ENCODE measurements at regions not wholly inside any gene's neighbourhood (a gene's known extent, or its start where the extent isn't known, plus 50 kb on each side); places are given as distances from the start of the nearest gene placed in this dataset.

DNA sequence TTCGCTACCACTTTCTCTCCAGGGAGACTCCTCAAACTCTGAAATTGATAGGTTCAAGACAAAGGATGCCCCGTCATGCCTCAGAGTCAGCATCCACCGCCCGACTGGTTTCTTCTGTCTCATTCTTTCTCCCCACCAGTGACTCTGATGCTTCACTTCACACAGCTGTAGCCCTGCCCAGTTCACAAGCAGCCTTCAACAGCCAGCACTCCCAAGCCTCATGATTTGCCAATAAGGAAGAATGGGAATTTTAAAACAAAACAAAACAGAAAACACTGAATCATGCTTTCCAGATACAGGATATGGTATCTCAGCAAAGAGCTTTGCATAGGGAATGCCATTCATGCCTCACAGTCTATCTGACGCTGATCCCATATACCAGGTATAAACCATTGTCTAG, 371.2 kb upstream of the RORB start:
- no peak for ATAC-seq (ENCODE audit: poor library complexity)
- H3K36me3 Mint-ChIP-seq (ENCODE audit: low read depth), result no peaks in the 10 kb centered on the region
- no peaks in the 10 kb centered on the region for H3K4me1 ChIP-seq (ENCODE audit: insufficient read depth, low read length)

DNA sequence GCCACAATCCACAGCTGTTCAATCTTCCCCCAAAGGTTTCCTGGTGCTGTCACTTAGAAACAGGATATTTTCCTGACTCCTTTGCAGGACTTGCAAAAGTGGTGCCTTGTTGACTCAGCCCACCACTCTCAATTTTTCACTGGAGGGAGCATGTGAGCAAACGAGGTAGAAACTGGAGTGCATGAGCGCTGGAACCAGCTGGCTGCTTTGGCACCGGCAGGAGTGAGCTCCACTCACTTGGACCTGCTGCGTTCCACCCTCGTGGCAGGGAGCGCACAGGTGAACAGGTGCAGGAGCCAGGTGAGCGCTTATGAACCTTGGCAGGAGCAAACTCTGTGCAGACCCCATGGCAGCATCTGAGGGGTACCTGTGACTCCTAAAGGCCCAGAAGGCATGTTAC, 364.1 kb upstream of the RORB start:
- Histone ChIP-seq H3K4me3 (ENCODE audit: low read length) (no peak overlapping the region), H3K9me3 (ENCODE audit: control insufficient read depth in 1 of 2, insufficient read depth in 1 of 2, low read length in 2 of 2) (peaks cover 0 to 9% of the 10 kb centered on the region in 2 experiments), H3K27me3 (ENCODE audit: control insufficient read depth in 1 of 2, insufficient read depth in 2 of 2, low read length in 2 of 2) (no peaks in the 10 kb centered on the region), H3K4me1 (ENCODE audit: insufficient read depth, low read length) (no peaks in the 10 kb centered on the region), H3K27ac (ENCODE audit: low read depth in 1 of 2, low read length in 2 of 2) (no peak overlapping the region), H3K36me3 (ENCODE audit: insufficient read depth, low read length) (no peaks in the 10 kb centered on the region)
- TF ChIP-seq, protein P1, sequence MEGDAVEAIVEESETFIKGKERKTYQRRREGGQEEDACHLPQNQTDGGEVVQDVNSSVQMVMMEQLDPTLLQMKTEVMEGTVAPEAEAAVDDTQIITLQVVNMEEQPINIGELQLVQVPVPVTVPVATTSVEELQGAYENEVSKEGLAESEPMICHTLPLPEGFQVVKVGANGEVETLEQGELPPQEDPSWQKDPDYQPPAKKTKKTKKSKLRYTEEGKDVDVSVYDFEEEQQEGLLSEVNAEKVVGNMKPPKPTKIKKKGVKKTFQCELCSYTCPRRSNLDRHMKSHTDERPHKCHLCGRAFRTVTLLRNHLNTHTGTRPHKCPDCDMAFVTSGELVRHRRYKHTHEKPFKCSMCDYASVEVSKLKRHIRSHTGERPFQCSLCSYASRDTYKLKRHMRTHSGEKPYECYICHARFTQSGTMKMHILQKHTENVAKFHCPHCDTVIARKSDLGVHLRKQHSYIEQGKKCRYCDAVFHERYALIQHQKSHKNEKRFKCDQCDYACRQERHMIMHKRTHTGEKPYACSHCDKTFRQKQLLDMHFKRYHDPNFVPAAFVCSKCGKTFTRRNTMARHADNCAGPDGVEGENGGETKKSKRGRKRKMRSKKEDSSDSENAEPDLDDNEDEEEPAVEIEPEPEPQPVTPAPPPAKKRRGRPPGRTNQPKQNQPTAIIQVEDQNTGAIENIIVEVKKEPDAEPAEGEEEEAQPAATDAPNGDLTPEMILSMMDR (IDR thresholded peaks at IDR 0.05), result no peak
- ATAC-seq (ENCODE audit: poor library complexity), result no peak
- intact Hi-C loops (cut with DNase I, micrococcal nuclease), result no loop called here
- Mint-ChIP-seq H3K36me3 (ENCODE audit: low read depth) (no peaks in the 10 kb centered on the region), H3K27ac (no peak overlapping the region), H3K4me3 (no peak overlapping the region), H3K27me3 (no peaks in the 10 kb centered on the region), H3K9me3 (no peaks in the 10 kb centered on the region), H3K4me1 (ENCODE audit: low read depth) (no peaks in the 10 kb centered on the region)
- ChIA-PET CTCF (no interaction called here), POLR2A (no interaction called here)
- no peak for DNase-seq

More for the DNA sequence above, 371.2 kb upstream of the RORB start:
- no peaks in the 10 kb centered on the region for H3K36me3 ChIP-seq (ENCODE audit: insufficient read depth, low read length)
- TF ChIP-seq, protein P1 (IDR thresholded peaks at IDR 0.05), result no peak
- ChIA-PET POLR2A (no interaction called here), CTCF (no interaction called here)
- no peak overlapping the region for H3K27ac ChIP-seq (ENCODE audit: low read depth in 1 of 2, low read length in 2 of 2)
- Mint-ChIP-seq H3K9me3 (peaks cover 5% of the 10 kb centered on the region), H3K27ac (no peak overlapping the region), H3K4me3 (no peak overlapping the region), H3K4me1 (ENCODE audit: low read depth) (no peaks in the 10 kb centered on the region), H3K27me3 (no peaks in the 10 kb centered on the region)
- H3K4me3 ChIP-seq (ENCODE audit: low read length), result no peak overlapping the region
- no peak for DNase-seq
- no peaks in the 10 kb centered on the region for H3K27me3 ChIP-seq (ENCODE audit: control insufficient read depth in 1 of 2, insufficient read depth in 2 of 2, low read length in 2 of 2)
- intact Hi-C loops (cut with DNase I, micrococcal nuclease), result no loop called here
- H3K9me3 ChIP-seq (ENCODE audit: control insufficient read depth in 1 of 2, insufficient read depth in 1 of 2, low read length in 2 of 2), result peaks cover 0 to 6% of the 10 kb centered on the region in 2 experiments

DNA sequence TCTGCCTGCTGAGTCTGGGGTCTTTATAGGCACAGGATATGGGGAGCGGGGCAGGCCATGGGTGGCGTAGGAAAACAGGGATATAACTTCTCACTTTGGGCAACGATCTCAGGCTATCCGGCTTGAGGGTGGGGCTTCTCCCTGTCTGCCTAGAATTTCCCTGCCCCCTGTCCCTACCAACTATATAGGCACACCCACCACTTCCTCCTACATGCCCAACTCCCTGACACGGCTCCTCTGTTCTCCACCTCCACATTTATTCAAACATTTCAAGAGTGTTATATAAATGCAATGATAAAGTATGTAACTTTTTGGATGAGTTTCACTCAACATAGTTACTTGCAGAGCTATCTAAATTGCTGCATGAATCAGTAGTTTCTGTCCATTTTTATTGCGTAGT, 363.2 kb upstream of the RORB start:
- H3K9me3 Mint-ChIP-seq, result peaks cover 1% of the 10 kb centered on the region
- ATAC-seq (ENCODE audit: poor library complexity) (no peak), DNase-seq (no peak)
- intact Hi-C loops (cut with DNase I, micrococcal nuclease), result no loop called here
- H3K27ac ChIP-seq (ENCODE audit: low read depth in 1 of 2, low read length in 2 of 2), result no peak overlapping the region
- H3K4me1 ChIP-seq (ENCODE audit: insufficient read depth, low read length), result no peaks in the 10 kb centered on the region
- no peaks in the 10 kb centered on the region for H3K27me3 Mint-ChIP-seq
- ChIA-PET CTCF (no interaction called here), POLR2A (no interaction called here)
- no peak overlapping the region for H3K4me3 Mint-ChIP-seq
- H3K4me3 ChIP-seq (ENCODE audit: low read length), result no peak overlapping the region
- no peaks in the 10 kb centered on the region for H3K36me3 Mint-ChIP-seq (ENCODE audit: low read depth)
- H3K36me3 ChIP-seq (ENCODE audit: insufficient read depth, low read length), result no peaks in the 10 kb centered on the region
- no peaks in the 10 kb centered on the region for H3K4me1 Mint-ChIP-seq (ENCODE audit: low read depth)
- H3K27me3 ChIP-seq (ENCODE audit: control insufficient read depth in 1 of 2, insufficient read depth in 2 of 2, low read length in 2 of 2), result no peaks in the 10 kb centered on the region
- H3K9me3 ChIP-seq (ENCODE audit: control insufficient read depth in 1 of 2, insufficient read depth in 1 of 2, low read length in 2 of 2), result peaks cover 0 to 9% of the 10 kb centered on the region in 2 experiments
- TF ChIP-seq, protein P1 (IDR thresholded peaks at IDR 0.05), result no peak
- H3K27ac Mint-ChIP-seq, result no peak overlapping the region

Data from CD4-positive, alpha-beta T cell (primary cell).